Stimulated activated CD4-positive, alpha-beta T cell treated with anti-CD3 and anti-CD28 coated beads, TNF-alpha, amount 100 ng/mL, for 48 hours (primary cell): ENCODE measurements at regions not wholly inside any gene's neighbourhood (a gene's known extent, or its start where the extent isn't known, plus 50 kb on each side); places are given as distances from the start of the nearest gene placed in this dataset.

ENCODE experiments used
- DNase-seq, 3 donors: peaks; one replicate each; pipeline ENCODE4 v3.0.0-alpha.2; 2020; ENCODE audit warnings: low read depth in 3 of 3

GRCh38 chrX:68894513-68895340 lies 65.9 kb downstream of the EFNB1 start:
- peak in 1 of 3 donors; percentile 6 for DNase-seq

GRCh38 chrX:68894142-68894512 lies 65.3 kb downstream of the EFNB1 start:
- no peak for DNase-seq

GRCh38 chrX:68892651-68893050 lies 63.8 kb downstream of the EFNB1 start:
- DNase-seq = no peak

- no peak for DNase-seq
Measured at GRCh38 chrX:68892134-68892533, 63.3 kb downstream of the EFNB1 start.
